Endodermal cell (in vitro differentiated cells): ENCODE measurements at regions not wholly inside any gene's neighbourhood (a gene's known extent, or its start where the extent isn't known, plus 50 kb on each side); places are given as distances from the start of the nearest gene placed in this dataset.

Source experiments
- DNase-seq: peaks from one replicate; pipeline ENCODE4 v3.0.0-alpha.2; 2017
- H3K27ac ChIP-seq: 2 replicates; pipeline ENCODE4 v1.5.1; 2013; ENCODE audit warnings: mild to moderate bottlenecking, low read depth, low read length, moderate library complexity
- H3K27me3 ChIP-seq: 2 replicates; pipeline ENCODE4 v1.6.1; 2013; ENCODE audit warnings: mild to moderate bottlenecking, low read length, moderate library complexity; ENCODE audit not compliant: insufficient read depth, control insufficient read depth, poor library complexity, severe bottlenecking
- H3K36me3 ChIP-seq: 2 replicates; pipeline ENCODE4 v1.7.0; 2013; ENCODE audit warnings: mild to moderate bottlenecking, low read length, moderate library complexity; ENCODE audit not compliant: control insufficient read depth, insufficient read depth
- H3K4me1 ChIP-seq: one replicate; pipeline ENCODE4 v1.7.0; 2013; ENCODE audit warnings: low read length; ENCODE audit not compliant: control insufficient read depth, insufficient read depth
- H3K4me3 ChIP-seq: 2 replicates; pipeline ENCODE4 v1.5.1; 2013; ENCODE audit warnings: mild to moderate bottlenecking, low read length, moderate library complexity
- H3K9ac ChIP-seq: 2 replicates; pipeline ENCODE4 v1.6.1; 2013; ENCODE audit warnings: mild to moderate bottlenecking, low read length, moderate library complexity; ENCODE audit not compliant: poor library complexity, severe bottlenecking; ENCODE audit errors: extremely low read depth
- H3K9me3 ChIP-seq: 2 replicates; pipeline ENCODE4 v1.6.1; 2013; ENCODE audit warnings: mild to moderate bottlenecking, low read length, moderate library complexity; ENCODE audit not compliant: control insufficient read depth
- H3K27ac Mint-ChIP-seq: 2 replicates; pipeline ENCODE4 v1.8.0; 2020; ENCODE audit warnings: mixed read lengths
- H3K27me3 Mint-ChIP-seq: 2 replicates; pipeline ENCODE4 v1.8.0; 2021; ENCODE audit warnings: mild to moderate bottlenecking, mixed read lengths; ENCODE audit not compliant: insufficient read depth
- H3K36me3 Mint-ChIP-seq: 2 replicates; pipeline ENCODE4 v1.8.0; 2020; ENCODE audit warnings: low read depth, mixed read lengths
- H3K4me1 Mint-ChIP-seq: 2 replicates; pipeline ENCODE4 v1.8.0; 2020; ENCODE audit warnings: mixed read lengths
- H3K4me3 Mint-ChIP-seq: 2 replicates; pipeline ENCODE4 v1.8.0; 2020; ENCODE audit warnings: mild to moderate bottlenecking, moderate library complexity, mixed read lengths
- H3K9me3 Mint-ChIP-seq: 2 replicates; pipeline ENCODE4 v1.8.0; 2020; ENCODE audit warnings: mild to moderate bottlenecking, mixed read lengths
- WGBS, 2 experiments: methylation state at CpG; one replicate each; pipeline versions ENCODE4 v1.1.5 to v1.1.7; 2013; ENCODE audit warnings: missing lambda C conversion rate in 2 of 2, mixed read lengths in 1 of 2; ENCODE audit not compliant: insufficient coverage in 1 of 2, insufficient read length in 1 of 2; 5-methylcytosine and 5-hydroxymethylcytosine counted together
- TF ChIP-seq, protein P1 (sequence below): fragments of 200-600 bp; sonication (generic); conservative IDR thresholded peaks from 2 replicates; pipeline ENCODE4 v1.5.0; 2021; ENCODE audit warnings: antibody characterized with exemption, mild to moderate bottlenecking

DNA sequence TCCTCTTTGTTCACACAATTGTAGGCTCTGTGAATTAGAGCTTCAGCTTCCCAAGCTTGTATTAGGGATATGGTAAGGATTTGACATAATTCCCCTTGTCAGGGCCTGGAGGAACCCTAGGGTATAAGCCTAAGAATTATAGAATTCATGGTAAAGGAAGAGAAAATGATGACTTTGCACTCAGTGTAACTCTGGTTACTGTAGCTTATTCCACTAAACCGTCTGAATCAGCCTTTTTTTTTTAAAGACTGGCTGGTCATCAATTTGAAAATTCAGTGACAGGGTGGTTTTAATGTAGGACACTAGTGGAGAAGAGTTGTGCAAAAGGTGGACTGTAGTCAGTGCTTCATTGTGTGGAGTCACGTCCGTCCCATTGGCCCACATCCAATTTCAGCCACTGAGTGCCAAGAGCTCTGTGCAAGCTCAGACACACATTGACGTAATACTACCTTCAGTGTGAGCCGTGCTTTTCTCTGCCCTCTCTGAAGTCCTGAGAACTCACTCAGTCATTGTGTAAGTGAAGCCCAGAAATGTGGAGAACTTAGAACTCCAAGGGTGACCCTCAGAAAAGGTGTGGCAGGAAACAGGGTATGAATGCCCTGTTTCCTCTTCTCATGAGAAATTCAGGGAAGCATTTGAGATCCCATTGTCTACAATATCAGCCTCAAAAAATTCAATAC is 449.8 kb downstream of the C4orf33 start:
- H3K4me1 Mint-ChIP-seq, result no peaks in the 10 kb centered on the region
- TF ChIP-seq, protein P1, sequence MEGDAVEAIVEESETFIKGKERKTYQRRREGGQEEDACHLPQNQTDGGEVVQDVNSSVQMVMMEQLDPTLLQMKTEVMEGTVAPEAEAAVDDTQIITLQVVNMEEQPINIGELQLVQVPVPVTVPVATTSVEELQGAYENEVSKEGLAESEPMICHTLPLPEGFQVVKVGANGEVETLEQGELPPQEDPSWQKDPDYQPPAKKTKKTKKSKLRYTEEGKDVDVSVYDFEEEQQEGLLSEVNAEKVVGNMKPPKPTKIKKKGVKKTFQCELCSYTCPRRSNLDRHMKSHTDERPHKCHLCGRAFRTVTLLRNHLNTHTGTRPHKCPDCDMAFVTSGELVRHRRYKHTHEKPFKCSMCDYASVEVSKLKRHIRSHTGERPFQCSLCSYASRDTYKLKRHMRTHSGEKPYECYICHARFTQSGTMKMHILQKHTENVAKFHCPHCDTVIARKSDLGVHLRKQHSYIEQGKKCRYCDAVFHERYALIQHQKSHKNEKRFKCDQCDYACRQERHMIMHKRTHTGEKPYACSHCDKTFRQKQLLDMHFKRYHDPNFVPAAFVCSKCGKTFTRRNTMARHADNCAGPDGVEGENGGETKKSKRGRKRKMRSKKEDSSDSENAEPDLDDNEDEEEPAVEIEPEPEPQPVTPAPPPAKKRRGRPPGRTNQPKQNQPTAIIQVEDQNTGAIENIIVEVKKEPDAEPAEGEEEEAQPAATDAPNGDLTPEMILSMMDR, result no peak
- Histone ChIP-seq H3K9me3 (no peaks in the 10 kb centered on the region), H3K4me1 (no peaks in the 10 kb centered on the region), H3K27me3 (no peaks in the 10 kb centered on the region), H3K27ac (no peak overlapping the region), H3K9ac (no peak overlapping the region), H3K4me3 (no peak overlapping the region), H3K36me3 (no peaks in the 10 kb centered on the region)
- no peak for DNase-seq
- H3K27me3 Mint-ChIP-seq, result no peaks in the 10 kb centered on the region
- H3K9me3 Mint-ChIP-seq, result no peaks in the 10 kb centered on the region
- no peaks in the 10 kb centered on the region for H3K36me3 Mint-ChIP-seq
- H3K27ac Mint-ChIP-seq, result no peak overlapping the region
- H3K4me3 Mint-ChIP-seq, result no peak overlapping the region
- 94 to 100% methylated on average over 1 to 5 of the region's 5 CpGs for WGBS, 2 experiments

DNA sequence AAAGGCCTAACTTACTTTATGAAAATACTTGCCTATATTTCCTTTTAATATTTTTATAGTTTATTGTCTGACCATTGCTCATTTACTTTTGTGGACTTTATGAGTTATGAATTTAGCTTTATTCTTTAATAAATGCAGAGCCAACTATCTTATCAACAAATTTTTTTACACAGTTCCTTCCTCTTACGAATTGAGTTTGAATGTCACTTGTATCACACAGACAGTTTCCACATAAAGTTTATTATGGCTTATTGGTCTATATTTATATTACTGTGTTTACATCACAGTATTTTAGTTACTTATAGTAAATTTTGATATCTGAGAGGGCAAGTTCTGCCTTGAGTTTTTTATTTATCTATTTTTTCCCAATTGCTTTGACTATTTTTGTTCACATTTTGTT is 450.6 kb downstream of the C4orf33 start:
- H3K27ac Mint-ChIP-seq, result no peak overlapping the region
- no peak overlapping the region for H3K27ac ChIP-seq
- H3K27me3 Mint-ChIP-seq, result no peaks in the 10 kb centered on the region
- H3K4me3 Mint-ChIP-seq, result no peak overlapping the region
- no peaks in the 10 kb centered on the region for H3K9me3 ChIP-seq
- no peak for DNase-seq
- H3K9ac ChIP-seq, result no peak overlapping the region
- H3K36me3 Mint-ChIP-seq, result no peaks in the 10 kb centered on the region
- H3K4me1 ChIP-seq, result no peaks in the 10 kb centered on the region
- no peaks in the 10 kb centered on the region for H3K9me3 Mint-ChIP-seq
- H3K4me3 ChIP-seq, result no peak overlapping the region
- H3K4me1 Mint-ChIP-seq, result no peaks in the 10 kb centered on the region
- H3K27me3 ChIP-seq, result no peaks in the 10 kb centered on the region
- no peaks in the 10 kb centered on the region for H3K36me3 ChIP-seq
- TF ChIP-seq, protein P1, result no peak
- WGBS, 2 experiments, result 100% methylated on average over 1 of the region's 1 CpG; no CpG with 5 or more reads in 1 of the 2 experiments

GRCh38 chr4:129550281-129550785 is 454.4 kb downstream of the C4orf33 start:
- no peaks in the 10 kb centered on the region for H3K9me3 ChIP-seq
- H3K27ac Mint-ChIP-seq, result no peak overlapping the region

More at GRCh38 chr4:129550281-129550785, 454.4 kb downstream of the C4orf33 start:
- WGBS, 2 experiments, result 70 to 89% methylated on average over 1 of the region's 1 CpG
- Histone ChIP-seq H3K27me3 (no peaks in the 10 kb centered on the region), H3K4me1 (no peaks in the 10 kb centered on the region), H3K27ac (peak overlapping the region; percentile 70), H3K4me3 (no peak overlapping the region), H3K36me3 (no peaks in the 10 kb centered on the region), H3K9ac (no peak overlapping the region)
- no peak for DNase-seq
- H3K27me3 Mint-ChIP-seq, result no peaks in the 10 kb centered on the region
- H3K36me3 Mint-ChIP-seq, result no peaks in the 10 kb centered on the region
- no peak overlapping the region for H3K4me3 Mint-ChIP-seq
- no peaks in the 10 kb centered on the region for H3K4me1 Mint-ChIP-seq
- TF ChIP-seq, protein P1, result no peak
- H3K9me3 Mint-ChIP-seq, result no peaks in the 10 kb centered on the region
